Nephron (organoid): ENCODE measurements at regions not wholly inside any gene's neighbourhood (a gene's known extent, or its start where the extent isn't known, plus 50 kb on each side); places are given as distances from the start of the nearest gene placed in this dataset.

Experiments
- H3K27ac Mint-ChIP-seq, 3 experiments: 2 replicates each; pipeline ENCODE4 v1.8.0; 2020; ENCODE audit warnings: mixed read lengths in 3 of 3, mild to moderate bottlenecking in 2 of 3, moderate library complexity in 1 of 3
- H3K27me3 Mint-ChIP-seq: 2 replicates; pipeline ENCODE4 v1.8.0; 2021; ENCODE audit warnings: low read depth, mild to moderate bottlenecking, moderate library complexity, mixed read lengths
- H3K36me3 Mint-ChIP-seq: 2 replicates; pipeline ENCODE4 v1.8.0; 2020; ENCODE audit warnings: low read depth, mixed read lengths
- H3K4me1 Mint-ChIP-seq: 2 replicates; pipeline ENCODE4 v1.8.0; 2020; ENCODE audit warnings: mixed read lengths
- H3K4me3 Mint-ChIP-seq, 3 experiments: 2 replicates each; pipeline ENCODE4 v1.8.0; 2020; ENCODE audit warnings: mild to moderate bottlenecking in 3 of 3, mixed read lengths in 3 of 3, moderate library complexity in 2 of 3
- H3K9me3 Mint-ChIP-seq: 2 replicates; pipeline ENCODE4 v1.8.0; 2020; ENCODE audit warnings: mixed read lengths
- CTCF ChIP-seq, 3 experiments: fragments of 200-600 bp; sonication (generic); IDR thresholded peaks; one replicate each; pipeline ENCODE4 v1.5.0; 2021; ENCODE audit warnings: antibody characterized with exemption in 3 of 3; ENCODE audit not compliant: unreplicated experiment in 3 of 3

DNA sequence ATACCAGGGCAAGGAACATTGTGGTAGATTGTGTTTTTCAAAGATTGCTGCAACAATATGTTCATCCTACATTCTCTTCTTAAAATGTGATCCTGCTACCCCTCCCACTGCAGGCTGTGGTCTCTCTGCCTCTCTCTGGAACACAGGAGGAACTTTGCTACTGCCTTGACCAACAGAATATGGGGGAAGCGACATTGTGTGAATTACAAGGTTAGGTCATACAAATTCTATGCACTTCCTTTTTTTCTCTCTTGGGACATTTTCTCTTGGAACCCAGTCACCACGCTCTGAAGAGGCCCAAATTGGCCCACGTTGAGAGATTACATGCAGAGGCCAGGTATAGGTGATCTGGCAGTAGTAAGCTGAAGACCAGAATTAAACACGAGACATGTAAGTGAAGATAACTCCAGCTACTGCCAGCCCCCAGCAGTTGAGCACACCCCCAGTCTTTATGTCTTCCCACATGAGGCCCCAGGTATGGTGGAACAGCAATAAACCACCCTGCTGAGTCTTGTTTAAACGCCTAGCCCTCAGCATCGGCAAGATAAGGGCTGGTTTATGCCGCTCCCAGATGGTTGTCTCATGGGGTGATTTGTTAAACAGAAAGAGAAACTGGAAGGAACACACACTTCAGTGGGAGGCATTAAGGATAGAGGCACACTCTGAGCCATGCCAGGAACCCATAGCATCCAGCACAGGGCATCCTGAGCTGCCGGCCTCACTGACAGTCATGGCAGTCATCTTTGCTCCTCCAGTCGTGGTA, 59.9 kb downstream of the FAM43A start:
- H3K4me1 Mint-ChIP-seq, result peaks cover 21% of the 10 kb centered on the region
- no peaks in the 10 kb centered on the region for H3K36me3 Mint-ChIP-seq
- H3K27me3 Mint-ChIP-seq, result peaks cover 48% of the 10 kb centered on the region
- no peaks in the 10 kb centered on the region for H3K9me3 Mint-ChIP-seq
- H3K4me3 Mint-ChIP-seq, result no peak overlapping the region
- H3K27ac Mint-ChIP-seq, result no peak overlapping the region
- no peak for TF ChIP-seq CTCF (IDR thresholded peaks at IDR 0.05; ENCODE audit: unreplicated experiment in 3 of 3)

DNA sequence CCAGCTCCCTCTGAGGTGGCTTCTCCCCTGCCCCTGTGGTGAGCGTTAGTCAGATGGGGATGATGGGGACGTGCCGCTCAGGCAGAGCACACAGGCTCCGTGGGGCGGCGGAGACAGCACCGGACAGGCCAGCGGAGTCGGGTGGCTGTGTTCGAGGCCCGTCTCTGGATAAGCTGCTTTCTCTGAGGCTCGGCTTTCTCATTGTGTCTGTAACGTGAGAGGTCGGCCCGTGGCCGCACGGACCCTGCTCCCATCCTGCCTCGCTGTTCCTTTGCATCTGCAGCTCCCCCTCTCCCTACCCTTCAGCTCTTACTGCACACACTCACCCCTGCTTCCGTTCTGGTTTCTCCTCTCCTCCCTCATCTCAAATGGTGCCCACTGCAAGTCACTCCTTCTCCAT, 62.5 kb downstream of the FAM43A start:
- Mint-ChIP-seq H3K9me3 (no peaks in the 10 kb centered on the region), H3K27me3 (peaks cover 41% of the 10 kb centered on the region), H3K4me1 (peaks cover 19% of the 10 kb centered on the region), H3K36me3 (no peaks in the 10 kb centered on the region), H3K4me3 (no peak overlapping the region), H3K27ac (no peak overlapping the region)
- no peak for TF ChIP-seq CTCF (IDR thresholded peaks at IDR 0.05; ENCODE audit: unreplicated experiment in 3 of 3)

DNA sequence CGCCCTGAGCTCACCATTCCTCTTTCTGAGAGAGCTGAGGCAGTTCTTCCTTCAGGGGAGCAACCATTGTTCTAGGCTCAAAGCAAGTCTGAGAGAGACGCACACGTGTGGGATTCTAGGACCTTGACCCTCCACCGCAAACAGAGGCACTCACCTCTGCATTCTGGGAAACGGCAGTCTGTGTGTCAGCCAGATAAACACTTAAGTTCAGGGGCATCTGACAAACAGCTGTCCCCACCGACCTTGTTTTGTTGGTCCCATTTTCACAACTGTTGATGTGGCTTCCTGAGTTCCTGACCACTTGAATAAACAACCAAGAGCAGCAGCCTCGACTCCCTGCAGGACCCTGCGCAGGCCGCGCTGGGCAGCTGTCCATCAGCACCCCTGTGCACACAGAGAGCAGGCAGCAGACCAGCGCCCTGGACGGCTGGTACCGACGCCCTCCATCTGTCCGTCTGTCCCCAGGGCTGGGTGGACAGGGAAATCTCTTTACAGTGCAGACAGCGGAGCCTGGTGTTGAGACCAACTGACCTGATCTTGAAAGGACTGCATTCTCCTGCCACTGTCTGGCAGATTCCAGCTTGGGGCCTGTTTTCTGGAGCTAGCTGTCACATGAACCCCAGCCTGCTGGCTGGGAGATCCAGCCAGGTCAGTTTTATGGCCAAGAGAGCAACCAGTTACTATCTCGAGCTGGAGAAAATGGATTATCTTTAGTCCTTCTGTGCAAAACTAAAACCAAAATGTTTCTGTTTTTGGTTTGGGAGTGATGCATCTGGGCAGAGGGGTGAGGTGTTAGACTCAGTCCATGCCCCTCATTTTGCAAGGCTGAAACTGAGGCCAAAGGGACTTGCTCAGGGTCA, 64.2 kb downstream of the FAM43A start:
- TF ChIP-seq CTCF (IDR thresholded peaks at IDR 0.05; ENCODE audit: unreplicated experiment in 3 of 3), result no peak
- peaks cover 46% of the 10 kb centered on the region for H3K27me3 Mint-ChIP-seq
- peak overlapping the region in 2 of 3 experiments; percentile 10 to 39 for H3K4me3 Mint-ChIP-seq
- H3K9me3 Mint-ChIP-seq, result no peaks in the 10 kb centered on the region
- no peaks in the 10 kb centered on the region for H3K36me3 Mint-ChIP-seq
- H3K27ac Mint-ChIP-seq, result peak overlapping the region; percentile 66 to 82 (median 67)
- H3K4me1 Mint-ChIP-seq, result peaks cover 19% of the 10 kb centered on the region

DNA sequence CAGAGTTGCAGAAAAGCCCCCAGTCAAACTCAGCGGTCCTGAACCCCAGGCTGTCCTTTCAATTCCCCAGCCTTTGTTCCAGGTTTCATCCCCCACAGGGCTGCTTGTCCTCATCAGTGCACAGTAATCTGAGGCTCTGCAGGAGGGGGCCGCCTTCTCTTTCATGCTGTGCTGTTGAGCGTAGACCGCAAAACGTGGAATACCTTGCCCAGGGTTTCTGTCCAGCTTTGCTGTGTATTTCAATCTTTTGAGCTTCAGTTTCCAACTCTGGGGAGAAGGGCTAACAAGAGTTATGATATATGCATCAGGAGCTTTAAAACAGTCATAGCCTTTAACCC, 64.8 kb downstream of the FAM43A start:
- H3K36me3 Mint-ChIP-seq, result no peaks in the 10 kb centered on the region
- H3K27ac Mint-ChIP-seq, result peak overlapping the region; percentile 66 to 82 (median 67)
- no peak for TF ChIP-seq CTCF (IDR thresholded peaks at IDR 0.05; ENCODE audit: unreplicated experiment in 3 of 3)
- H3K27me3 Mint-ChIP-seq, result peaks cover 45% of the 10 kb centered on the region
- no peaks in the 10 kb centered on the region for H3K9me3 Mint-ChIP-seq
- peaks cover 19% of the 10 kb centered on the region for H3K4me1 Mint-ChIP-seq
- H3K4me3 Mint-ChIP-seq, result peak overlapping the region in 2 of 3 experiments; percentile 10 to 39

DNA sequence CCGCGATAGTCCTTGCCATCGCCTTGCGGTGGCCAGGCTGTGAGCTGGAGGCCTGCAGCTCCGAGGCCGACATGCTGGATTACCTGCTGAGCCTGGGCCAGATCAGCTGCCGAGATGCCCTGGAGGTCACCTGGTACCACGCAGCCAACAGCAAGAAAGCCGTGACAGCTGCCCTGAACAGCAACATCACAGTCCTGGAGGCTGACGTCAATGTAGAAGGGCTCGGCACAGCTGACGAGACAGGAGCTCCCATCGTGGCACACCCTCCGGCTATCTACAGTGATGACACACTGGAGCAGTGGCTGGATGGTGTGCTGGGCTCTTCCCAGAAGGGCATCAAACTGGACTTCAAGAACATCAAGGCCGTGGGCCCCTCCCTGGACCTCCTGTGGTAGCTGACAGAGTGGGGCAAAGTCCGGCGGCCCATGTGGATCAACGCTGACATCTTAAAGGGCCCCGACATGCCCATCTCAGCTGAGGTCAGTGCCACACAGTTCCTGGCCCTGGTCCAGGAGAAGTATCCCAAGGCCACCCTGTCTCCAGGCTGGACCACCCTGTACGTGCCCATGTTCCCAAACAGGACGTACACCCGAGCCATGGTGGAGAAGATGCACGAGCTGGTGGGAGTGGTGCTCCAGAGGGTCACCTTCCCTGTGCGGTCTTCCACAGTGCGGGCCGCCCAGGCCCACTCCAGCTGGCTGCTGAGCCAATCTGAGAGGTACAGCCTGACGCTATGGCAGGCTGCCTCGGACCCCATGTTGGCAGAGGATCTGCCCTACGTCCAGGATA, 70.2 kb downstream of the FAM43A start:
- no peaks in the 10 kb centered on the region for H3K9me3 Mint-ChIP-seq
- peaks cover 28% of the 10 kb centered on the region for H3K4me1 Mint-ChIP-seq
- TF ChIP-seq CTCF (IDR thresholded peaks at IDR 0.05; ENCODE audit: unreplicated experiment in 3 of 3), result no peak
- no peak overlapping the region for H3K27ac Mint-ChIP-seq
- H3K36me3 Mint-ChIP-seq, result no peaks in the 10 kb centered on the region
- H3K4me3 Mint-ChIP-seq, result no peak overlapping the region
- peaks cover 15% of the 10 kb centered on the region for H3K27me3 Mint-ChIP-seq
